Transverse colon (tissue), 4 donors: ENCODE measurements at regions not wholly inside any gene's neighbourhood (a gene's known extent, or its start where the extent isn't known, plus 50 kb on each side); places are given as distances from the start of the nearest gene placed in this dataset.

ENCODE experiments used
- CTCF ChIP-seq, 5 experiments: fragments of 200-600 bp in 3 of 5; fragments of 450-650 bp in 2 of 5; sonication (generic) in 3 of 5; IDR thresholded peaks; 1 replicate in 2 of 5; 2 replicates in 3 of 5; pipeline ENCODE4 v1.5.1; 2016 to 2017; ENCODE audit warnings: antibody characterized with exemption in 5 of 5, inconsistent platforms in 3 of 5, mild to moderate bottlenecking in 2 of 5, moderate library complexity in 1 of 5
- POLR2A ChIP-seq: fragments of 450-650 bp; IDR thresholded peaks from one replicate; pipeline ENCODE4 v1.6.1; 2016; ENCODE audit warnings: antibody characterized with exemption, mild to moderate bottlenecking, moderate library complexity
- POLR2AphosphoS5 ChIP-seq, 3 donors: sonication (generic); formaldehyde crosslinking; IDR thresholded peaks; one replicate each; pipeline ENCODE4 v1.6.1; 2016; ENCODE audit warnings: antibody characterized with exemption in 3 of 3

DNA sequence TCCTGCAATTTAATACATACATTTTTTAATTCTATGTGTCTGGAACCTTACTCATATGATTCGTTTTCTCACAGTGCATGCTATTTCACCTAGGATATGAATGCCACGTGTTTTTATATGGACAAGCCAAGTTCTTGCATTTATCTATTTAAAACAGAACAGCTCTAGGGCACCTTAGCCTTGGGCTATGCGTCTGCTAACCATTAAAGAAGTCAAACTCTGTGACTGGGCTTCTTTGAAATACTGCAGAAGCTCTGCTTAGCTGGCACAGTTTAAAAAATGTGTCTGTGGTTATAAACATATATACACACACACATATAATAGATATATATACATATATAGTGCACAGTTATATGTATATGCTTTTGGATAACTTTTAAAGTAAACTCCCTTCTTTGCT, 890.8 kb upstream of the KLHL29 start:
- TF ChIP-seq CTCF (IDR thresholded peaks at IDR 0.05) (no peak), POLR2A (no peak), POLR2AphosphoS5 (IDR thresholded peaks at IDR 0.05) (peak in 2 of 3 donors; percentile 65 to 77)
